Jurkat, Clone E6-1 (cell line): ENCODE measurements at regions not wholly inside any gene's neighbourhood (a gene's known extent, or its start where the extent isn't known, plus 50 kb on each side); places are given as distances from the start of the nearest gene placed in this dataset.
A peak's percentile ranks its signal among the peaks of the same experiment; 100 is the strongest.
"Not testable (repeated sequence)": the region's sequence is repeated elsewhere in the genome, so short reads cannot be mapped to it uniquely, and the experiment has no call there.

Experiments
- DNase-seq: peaks from one replicate; pipeline ENCODE4 v3.0.0-alpha.2; 2011; ENCODE audit warnings: low read depth, low spot score
- H3K4me3 ChIP-seq: 2 replicates; pipeline ENCODE4 v1.5.1; 2011; ENCODE audit warnings: mild to moderate bottlenecking, low read length, control low read depth, moderate library complexity

- DNase-seq, result no peak
- H3K4me3 ChIP-seq, result no peak overlapping the region
Observed at GRCh38 chr5:119954106-119954505, 324.7 kb downstream of the FAM170A start.

GRCh38 chr5:119961993-119962392 lies 332.6 kb downstream of the FAM170A start:
- no peak overlapping the region for H3K4me3 ChIP-seq
- no peak for DNase-seq

DNA sequence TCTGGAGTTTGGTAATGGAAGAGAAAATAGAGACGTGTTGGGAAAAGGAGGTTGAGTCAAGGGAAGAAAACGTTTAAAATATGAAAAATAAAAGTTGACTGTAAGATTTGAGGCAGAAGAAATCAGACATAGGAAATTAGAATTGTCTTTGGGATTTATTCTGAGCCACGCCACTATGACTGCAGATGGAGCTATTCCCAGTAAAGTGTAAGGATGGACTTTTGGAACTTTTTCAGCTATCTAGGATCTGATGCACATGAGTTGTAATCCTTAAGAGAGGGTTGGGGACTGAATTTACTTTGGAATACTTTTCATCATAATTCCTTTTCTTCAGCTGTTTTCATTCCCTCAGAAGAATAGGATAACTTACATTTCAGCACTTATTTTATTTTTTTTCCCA lies 336.7 kb downstream of the FAM170A start:
- no peak overlapping the region for H3K4me3 ChIP-seq
- DNase-seq, result no peak

GRCh38 chr5:119968690-119969089 lies 339.3 kb downstream of the FAM170A start:
- H3K4me3 ChIP-seq, result no peak overlapping the region
- no peak for DNase-seq

DNA sequence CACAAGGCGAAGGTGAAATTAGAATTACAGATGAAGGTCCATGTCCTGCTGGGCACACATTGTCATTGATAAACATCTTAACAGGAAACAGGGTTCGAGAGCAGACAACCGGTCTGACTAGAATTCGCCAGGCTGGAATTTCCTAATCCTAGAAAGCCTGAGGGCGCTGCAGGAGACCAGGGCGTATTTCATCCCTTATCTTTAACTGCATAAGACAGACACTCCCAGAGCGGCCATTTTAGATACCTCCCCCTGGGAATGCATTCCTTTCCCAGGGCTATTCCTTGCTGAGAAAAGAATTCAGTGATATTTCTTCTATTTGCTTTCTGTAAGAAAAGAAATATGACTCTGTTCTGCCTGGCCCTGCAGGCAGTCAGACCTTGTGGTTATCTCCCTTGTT lies 357.7 kb downstream of the FAM170A start:
- H3K4me3 ChIP-seq, DNase-seq: not testable (repeated sequence)

- no peak overlapping the region for H3K4me3 ChIP-seq
- no peak for DNase-seq
Observed at GRCh38 chr5:119991625-119992024, 362.3 kb downstream of the FAM170A start.

GRCh38 chr5:119996128-119996527 lies 366.8 kb downstream of the FAM170A start:
- DNase-seq, result no peak
- H3K4me3 ChIP-seq, result no peak overlapping the region

DNA sequence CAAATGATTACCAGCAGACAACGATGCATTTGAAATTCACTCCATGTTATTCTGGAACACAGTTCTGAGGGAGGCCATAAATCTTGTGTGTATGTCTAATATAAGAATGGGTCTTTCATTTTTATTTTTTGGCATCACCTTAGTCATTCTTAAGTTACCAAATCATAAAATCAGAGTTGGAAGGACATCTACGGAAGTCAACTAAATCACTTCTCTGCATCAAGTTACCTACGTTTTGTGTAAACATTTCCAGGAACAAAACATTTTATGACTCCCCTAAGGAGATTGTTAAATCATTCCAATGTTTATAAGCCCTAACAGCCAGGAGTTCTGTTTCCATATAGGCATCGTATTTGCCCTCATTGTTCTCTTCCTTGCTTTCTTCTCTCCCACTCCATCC lies 378.2 kb downstream of the FAM170A start:
- DNase-seq, result no peak
- no peak overlapping the region for H3K4me3 ChIP-seq

DNA sequence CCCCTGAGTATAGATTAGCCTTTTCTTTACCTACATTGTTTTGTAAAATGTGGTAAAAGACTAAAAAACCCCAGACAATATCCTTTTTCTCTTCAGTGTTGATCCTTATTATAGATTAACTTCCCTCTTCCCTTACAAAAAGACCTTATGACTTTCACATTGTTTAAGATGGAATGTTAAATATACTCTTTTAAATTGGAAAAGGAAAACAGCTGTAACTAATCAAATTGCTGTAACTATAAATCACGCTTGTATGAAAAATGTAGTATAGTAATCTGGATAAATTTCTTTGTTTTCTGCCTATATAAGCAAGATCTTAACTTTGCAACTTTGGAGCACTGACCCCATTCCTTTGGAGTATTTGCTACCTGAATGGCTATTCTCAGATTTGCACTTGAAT lies 383.1 kb downstream of the FAM170A start:
- DNase-seq, result no peak
- no peak overlapping the region for H3K4me3 ChIP-seq

DNA sequence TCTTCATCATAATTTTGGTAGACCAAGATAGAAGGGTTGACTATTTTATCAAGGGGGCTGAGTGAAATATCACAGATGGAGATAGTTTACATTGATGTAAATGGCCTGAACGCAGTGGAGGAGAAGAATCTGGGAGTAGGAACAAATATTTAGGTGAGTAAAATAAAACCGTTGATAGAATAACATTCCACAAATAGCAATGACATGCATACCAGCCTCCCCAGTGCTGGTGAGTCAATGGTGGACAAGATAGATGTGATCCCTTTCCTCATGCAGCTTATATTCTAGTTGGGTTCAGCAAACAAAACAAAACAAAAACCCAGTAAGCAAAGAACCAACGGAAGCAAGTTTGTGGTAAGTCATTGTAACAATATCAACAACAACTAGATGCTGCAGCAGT lies 385.2 kb downstream of the FAM170A start:
- H3K4me3 ChIP-seq, result no peak overlapping the region
- no peak for DNase-seq

GRCh38 chr5:120016717-120017382 lies 387.5 kb downstream of the FAM170A start:
- no peak overlapping the region for H3K4me3 ChIP-seq

GRCh38 chr5:120017513-120017912 lies 388.2 kb downstream of the FAM170A start:
- DNase-seq, result no peak

More at GRCh38 chr5:120016717-120017382, 387.5 kb downstream of the FAM170A start:
- DNase-seq, result no peak

GRCh38 chr5:120035181-120035580 lies 405.8 kb downstream of the FAM170A start:
- no peak overlapping the region for H3K4me3 ChIP-seq
- DNase-seq, result no peak

More at GRCh38 chr5:120017513-120017912, 388.2 kb downstream of the FAM170A start:
- H3K4me3 ChIP-seq, result no peak overlapping the region

DNA sequence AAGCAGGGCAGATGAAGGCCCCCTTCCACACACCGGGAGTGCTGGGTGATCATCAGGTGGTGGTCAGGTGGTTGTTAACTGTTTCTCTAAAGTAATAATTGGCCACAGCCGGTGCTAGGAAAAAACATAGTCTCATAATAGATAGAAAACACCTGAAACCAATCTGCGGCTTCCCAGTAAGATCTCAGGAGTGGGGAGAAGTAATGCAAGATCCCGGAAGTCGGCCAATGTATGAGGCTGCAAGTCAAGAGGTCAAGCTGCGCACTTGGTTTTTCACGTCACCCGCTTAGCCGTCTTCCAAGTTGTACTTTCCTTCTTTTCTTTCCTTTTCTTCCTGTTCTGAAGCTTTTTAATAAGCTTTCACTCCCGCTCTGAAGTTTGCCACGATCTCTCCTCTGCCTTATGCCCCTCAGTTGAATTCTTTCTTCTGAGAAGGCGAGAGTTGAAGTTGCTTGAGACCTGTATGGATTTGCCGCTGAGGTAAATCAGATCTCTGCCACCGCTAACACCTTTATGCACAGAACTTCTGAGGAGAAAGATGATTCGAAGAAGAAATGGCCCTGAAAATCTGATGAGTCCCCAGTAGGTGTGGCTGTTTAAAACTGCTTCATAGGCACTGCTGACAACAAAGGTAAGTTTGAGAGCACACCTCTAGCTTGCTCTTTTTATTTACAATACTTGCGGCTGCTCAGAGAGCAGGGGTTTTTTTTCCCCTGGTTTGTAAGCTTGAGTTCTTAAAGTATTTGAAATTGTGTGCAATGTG lies 406.6 kb downstream of the FAM170A start:
- H3K4me3 ChIP-seq, result no peak overlapping the region
- no peak for DNase-seq

- no peak for DNase-seq
- no peak overlapping the region for H3K4me3 ChIP-seq
Observed at GRCh38 chr5:120037451-120037850, 408.1 kb downstream of the FAM170A start.

DNA sequence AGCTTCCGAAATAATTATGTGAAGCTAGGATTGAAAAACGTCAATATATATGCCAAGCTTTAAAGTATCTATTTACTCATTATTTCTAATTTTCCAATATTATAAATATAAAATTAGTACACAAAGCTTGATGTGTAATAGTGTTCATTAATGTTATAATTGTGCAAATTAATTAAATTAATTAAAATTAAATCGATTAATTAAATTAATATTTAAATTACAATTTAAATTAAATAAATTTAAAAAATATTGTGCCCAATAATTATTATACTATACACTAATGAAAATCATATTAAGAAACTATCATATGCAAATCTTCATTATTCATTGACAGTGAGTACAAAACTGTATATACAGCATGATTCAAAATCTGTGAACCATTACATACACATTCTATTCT lies 409.8 kb downstream of the FAM170A start:
- no peak overlapping the region for H3K4me3 ChIP-seq
- no peak for DNase-seq

- no peak for DNase-seq
- H3K4me3 ChIP-seq, result no peak overlapping the region
Observed at GRCh38 chr5:120043431-120043830, 414.1 kb downstream of the FAM170A start.

DNA sequence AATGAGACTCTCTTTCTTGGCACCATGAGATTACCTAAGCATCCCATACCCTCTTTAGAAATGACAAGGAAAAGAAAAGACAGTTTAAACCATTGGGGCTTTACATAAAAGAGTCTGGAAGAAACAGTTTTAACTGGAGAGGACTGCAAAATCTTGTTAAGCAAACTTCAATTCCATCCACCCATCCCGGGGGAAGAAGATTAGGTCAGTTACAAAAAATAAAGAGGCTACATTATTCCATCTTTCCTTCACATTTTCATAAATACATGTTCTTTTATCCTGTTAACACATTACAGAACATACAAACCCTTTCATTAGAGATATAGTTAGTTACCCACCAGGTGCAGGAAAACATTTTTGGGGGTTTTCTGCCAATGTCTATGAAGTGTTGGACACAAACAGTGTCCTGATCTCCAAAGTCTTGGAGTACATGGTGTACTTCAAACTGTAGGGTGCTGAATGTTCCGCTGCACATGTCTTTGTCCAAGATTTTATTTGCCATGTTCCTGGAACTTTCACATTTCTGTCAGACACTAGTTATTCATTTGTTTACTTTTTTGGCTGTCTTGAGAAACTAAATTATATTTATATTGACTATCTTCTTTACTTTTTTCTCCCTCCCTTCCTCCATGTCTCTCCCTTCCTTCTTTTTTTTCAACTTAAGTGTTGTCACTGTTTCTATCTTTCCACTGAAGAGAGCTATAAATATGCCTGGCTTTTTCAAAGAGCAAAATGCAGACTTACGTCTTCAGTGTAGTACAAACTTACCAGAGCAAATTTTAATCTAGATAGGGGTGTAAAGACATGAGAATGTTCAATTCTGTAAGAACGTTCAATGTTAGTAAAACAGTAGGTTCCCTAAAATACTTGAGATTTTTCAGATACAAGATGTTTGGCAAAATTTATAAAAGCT lies 410.9 kb upstream of the PRR16 start:
- DNase-seq, result no peak
- no peak overlapping the region for H3K4me3 ChIP-seq

GRCh38 chr5:120053841-120054240 lies 410.3 kb upstream of the PRR16 start:
- no peak overlapping the region for H3K4me3 ChIP-seq
- no peak for DNase-seq

GRCh38 chr5:120055858-120056257 lies 408.2 kb upstream of the PRR16 start:
- peak; percentile 16 for DNase-seq
- H3K4me3 ChIP-seq, result no peak overlapping the region
